ENCODE measurements at regions not wholly inside any gene's neighbourhood (a gene's known extent, or its start where the extent isn't known, plus 50 kb on each side); places are given as distances from the start of the nearest gene placed in this dataset.

DNA sequence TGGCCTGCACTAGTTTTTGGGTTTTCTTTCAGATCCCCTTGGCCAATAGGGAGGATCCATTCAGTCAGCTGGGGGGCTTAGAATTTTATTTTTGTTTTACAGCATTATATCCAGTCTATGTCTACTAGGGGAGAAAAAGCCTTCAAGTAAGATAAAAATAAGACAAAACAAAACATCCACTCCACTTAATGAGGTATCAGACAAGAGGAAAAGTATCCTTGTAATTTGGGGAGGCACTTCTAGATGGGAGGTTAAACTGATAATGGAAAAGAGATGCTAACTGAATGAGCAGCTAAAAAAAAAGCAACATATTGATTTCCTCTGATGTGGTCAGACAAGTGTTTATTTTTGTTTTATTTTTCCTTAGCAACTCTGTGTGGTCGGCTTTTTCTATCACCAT lies 278.0 kb upstream of the ANO3 start:
- no peak for DNase-seq

DNA sequence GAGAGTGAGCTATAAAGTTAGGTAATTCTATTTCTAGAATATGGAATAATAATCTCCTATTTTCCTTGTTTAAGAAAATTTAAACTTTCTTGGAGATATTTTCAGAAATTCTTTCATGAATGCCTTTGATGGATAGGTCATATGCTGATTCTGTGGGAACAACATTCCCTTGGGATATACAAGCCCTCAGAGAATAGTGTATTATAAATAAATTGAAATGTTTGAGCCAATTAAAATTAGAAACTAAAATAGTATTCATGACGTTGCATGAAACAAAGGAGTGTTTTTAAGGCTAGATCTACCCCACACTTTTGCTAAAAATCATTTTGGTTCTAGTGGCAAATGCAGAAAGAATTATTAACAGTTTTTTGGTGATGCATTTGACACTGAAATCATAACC lies 269.3 kb upstream of the ANO3 start:
- DNase-seq: no peak

DNA sequence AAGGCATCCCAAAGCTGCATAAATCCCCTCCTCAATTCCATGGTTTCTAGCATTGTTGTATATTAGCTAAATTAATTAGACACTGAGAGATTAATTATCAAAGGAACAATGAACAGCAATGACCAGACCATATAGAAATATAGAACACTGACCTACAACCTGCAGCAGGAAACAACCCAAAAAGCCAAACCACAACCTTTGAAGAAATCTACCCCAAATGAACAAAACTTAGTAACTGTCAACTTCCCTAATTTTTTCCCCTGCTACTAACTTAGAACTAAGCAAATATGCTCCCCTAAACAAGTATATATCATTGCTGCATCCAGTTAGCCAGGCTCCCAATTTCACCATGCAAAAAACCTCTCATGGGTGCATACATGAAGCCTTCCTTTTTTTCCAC lies 268.0 kb upstream of the ANO3 start:
- DNase-seq: no peak

DNA sequence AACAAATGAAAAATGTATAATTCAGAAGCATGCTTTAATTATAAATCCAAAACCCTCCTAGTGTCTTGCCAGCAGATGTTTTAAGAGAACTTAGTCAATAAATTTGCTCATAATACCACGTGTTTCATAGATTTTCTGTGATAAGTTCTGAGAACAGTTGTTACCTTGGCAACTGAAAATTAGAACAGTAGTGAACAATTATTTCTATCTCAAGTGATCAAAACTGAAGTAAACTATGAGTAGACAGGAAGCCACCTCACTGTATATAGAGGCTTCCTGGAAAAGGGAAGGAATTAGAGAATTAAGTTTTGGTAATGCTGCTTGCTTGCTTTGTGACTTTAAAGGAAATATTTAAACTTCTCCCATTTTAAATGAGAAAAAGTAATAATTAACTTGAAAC lies 266.0 kb upstream of the ANO3 start:
- DNase-seq: no peak

DNA sequence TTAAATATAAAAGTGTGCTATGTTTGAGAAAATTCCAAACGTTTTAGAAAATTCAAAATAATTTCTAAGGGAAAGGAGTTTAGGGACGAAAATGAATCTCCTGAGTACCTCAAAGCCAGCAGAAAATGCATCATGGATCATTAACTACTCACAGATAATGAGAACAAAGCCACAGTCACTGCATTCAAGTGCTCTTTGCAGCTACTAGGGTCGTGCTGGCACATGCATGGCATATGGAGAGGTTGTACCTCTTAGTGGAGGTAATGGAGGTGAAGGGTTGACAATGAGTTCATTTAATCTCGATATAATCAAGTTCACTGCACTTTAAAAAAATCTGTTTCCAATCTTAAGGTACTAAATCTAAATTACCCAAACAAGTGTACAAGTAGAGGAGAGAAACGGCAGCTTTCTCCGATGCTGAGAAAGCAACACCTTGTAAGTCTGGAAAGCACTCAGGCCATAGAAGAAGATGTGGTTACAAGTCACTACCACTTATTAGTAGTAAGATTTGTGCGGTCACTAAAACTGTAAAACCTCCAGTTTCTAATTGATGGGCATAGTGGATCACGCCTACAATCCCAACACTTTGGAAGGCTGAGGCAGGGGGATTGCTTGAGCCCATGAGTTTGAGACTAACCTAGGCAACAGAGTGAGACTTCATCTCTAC lies 261.1 kb upstream of the ANO3 start:
- no peak for DNase-seq

DNA sequence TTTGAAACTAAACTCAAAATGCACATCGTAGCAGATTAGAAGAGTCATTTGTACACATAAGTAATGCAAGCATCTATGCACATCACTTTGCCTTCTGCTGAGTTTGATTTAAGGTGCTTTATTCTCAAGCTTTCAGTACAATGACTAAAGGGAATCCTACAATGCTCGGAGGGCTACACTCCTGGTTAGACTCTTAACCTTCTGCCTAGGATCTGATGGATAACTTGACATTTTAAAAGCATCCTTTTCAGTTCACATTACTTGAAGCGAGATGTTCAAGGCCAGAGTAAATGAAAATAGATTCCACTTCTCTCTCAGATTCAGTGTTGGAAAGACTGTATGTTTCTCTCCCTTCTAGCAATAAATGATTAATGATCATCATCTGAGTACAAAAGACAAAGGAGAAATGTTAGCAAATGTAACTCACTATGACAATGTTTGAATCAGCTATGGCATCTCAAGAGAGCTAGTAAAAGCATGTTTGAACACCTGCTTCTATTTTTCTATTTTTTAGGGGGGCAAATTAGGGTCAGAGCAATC lies 259.2 kb upstream of the ANO3 start:
- DNase-seq: no peak

DNA sequence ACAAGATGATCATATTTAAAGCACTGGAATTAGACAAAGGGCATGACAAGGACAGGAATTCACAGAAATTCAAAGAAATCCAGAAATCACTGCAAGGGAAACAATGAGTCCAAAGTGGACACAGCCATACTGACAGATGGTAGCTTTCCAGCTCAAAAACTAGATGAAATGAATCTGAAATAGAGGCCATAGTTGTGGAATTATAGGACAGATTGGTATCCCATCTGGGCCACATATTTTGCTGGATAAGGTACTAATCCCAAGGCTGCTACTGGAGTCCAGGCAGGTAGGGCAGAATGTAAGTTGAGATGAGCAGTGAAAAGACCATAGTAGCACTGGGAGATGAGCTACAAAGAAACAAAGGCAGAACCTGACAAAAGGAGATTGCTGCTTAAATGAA lies 258.3 kb upstream of the ANO3 start:
- DNase-seq: no peak

DNA sequence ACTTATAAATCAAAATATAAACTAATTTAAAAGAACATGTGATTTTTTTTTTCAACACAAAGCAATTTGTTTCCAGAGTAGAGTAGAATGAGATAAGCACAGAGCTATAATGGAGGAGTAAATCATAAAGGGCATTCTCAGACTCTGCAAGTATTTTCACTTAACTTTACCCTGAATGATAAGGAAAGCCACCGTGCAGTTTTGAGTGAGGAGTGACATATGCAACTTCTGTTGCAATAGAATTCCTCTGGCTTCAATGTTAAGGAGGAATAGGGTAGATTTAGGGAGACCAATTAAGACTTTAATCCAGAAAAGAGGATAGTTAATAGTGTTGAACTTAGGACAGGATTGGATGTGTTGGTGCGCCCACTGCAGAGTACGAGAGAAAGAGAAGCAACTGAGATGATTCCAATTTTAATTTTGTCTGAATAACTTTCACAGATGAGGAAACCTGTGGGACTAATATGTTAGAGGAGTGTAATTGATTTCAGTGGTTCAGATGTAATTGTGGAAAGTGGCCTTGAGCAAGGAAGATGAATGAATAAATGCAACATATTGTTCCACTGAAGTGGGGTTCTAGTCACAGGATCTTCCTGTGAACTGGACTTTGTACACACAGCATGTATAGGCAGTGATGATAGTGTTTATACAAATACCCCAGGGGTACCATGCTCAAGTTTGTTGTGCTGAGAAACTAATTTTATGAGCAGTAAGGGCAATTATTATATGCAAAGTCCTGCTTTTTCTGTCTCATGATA lies 255.5 kb upstream of the ANO3 start:
- DNase-seq: no peak

DNA sequence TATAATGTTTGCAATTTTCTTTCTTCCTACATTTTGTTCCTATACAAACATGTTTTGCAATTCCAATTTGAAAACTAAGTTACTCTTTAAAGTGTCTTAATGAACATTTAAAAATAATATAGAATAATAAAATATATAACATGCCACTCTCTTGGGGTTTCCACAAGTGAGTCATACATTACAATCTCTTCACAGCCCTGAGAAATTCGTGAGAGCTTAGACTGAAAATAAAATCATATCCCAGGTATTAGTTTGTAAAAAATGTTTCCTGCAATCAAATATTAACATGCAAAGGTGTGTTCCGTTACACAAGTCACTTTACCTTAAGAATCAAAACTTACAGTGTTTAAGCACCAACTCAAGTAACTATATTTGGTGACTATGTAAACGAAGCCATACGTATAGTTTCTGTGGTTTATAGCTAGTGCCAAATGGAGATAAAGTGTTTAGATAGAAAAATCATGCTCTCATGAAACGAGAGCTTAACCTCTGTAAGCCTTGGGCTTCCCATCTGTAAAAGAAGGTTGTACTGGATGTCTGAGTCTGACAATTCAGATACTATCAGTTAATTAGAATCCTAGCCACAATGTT lies 253.6 kb upstream of the ANO3 start:
- DNase-seq: no peak

DNA sequence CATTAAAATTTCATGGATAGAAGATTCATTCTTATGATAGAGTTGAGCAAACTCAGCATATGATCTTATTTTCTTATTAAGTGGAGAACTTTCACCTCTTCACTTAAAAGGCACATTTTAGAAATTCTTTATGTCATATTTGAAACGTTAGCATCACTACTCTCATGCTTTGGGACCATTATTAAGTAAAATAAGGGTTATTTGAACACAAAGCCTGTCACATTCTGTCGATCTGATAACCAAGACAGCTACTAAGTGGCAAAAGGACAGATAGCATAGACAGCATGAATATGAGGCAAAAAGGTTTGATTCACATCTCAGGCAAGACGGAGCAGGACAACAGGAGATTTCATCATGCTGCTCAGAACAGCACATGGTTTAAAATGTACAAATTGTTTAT lies 247.6 kb upstream of the ANO3 start:
- no peak for DNase-seq

DNA sequence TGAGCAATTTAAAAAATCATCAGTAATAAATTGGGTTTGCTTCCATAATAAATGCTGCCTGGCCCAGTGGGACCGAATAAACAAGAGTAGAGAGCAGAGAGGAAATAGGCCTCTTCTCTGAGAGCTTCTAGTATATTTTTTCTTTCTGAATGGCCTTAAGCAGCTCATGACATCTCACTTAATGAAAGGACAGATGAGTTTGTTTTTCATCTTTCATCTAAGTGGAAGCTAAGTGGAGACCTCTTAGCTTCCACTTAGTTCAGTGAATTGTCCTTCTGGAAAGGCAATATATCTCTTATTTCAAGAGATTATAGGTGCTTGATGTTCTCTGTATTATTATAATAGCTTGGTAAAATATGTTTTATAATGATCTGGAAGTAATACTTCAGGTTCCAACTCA lies 245.9 kb upstream of the ANO3 start:
- DNase-seq: no peak

DNA sequence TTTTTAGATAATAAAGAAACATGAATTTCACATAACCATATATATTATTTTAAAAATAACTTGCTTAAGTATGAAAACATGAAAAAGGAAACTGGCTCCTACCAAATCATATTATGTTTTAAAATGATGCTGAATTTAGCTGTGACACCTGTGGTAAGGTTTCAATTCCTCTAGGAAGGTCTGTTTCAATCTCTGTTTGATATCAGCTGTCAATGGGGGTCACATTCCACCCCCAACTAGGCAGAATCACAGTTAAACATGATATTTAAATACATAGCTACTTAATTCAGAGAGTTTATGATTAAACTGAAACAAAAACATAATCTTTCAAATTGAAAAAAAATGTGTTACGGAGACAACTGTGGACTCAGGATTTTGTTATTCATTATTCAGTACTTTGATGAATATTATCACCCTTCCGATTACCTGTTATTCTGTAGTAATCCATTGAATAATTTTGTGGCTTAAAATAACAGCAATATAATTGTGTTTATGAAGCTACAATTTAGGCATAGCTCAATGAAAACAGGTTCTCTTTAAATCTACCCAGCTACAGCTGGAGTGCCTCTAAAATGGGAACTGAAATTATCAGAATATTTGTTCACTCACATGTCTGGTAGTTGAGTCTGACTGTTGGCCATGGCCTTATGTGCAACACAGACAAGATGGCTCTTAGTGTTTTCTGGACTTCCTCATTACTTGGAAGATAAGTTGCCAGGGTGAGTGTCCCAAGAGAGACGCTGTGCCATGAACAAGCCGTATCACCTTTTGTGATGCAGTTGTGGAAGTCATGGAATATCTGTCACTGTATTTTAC lies 244.6 kb upstream of the ANO3 start:
- DNase-seq: no peak

DNA sequence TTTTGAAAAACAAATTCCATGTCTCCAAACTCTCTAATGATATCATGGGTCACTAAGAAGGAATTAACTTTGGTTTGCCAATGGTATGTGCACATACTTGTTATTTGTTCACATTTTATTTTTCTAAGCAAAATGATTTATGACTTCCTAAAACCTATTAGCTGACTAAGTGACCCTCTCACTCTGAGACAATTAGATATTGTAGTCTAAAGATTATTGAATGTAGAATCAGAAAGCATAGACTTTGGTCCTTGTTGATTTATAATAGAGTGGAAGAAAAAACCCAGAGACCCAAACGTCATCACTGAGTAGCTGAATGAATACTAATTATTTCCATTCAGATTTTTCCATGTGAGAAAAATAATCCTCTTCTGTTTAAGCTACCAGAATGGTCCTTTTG lies 243.5 kb upstream of the ANO3 start:
- no peak for DNase-seq

DNA sequence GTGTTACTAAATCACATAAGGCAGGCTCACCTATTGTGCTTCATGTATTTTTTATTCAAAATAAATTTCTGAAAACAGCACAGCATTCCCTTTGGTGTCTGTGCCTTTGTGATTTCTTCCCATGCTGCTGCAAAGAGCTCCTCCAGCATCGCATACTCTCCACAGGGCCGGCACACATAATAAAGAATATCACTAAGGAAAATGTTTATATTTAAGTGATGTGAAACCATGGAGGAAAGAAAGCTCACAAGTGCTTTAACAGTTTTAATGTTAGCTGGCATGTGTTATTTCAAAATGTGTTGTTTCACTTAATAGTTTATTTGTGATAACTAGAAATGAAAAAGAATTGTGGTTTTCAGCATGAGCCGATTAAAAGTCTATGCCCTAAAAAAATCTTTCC lies 241.3 kb upstream of the ANO3 start:
- DNase-seq: no peak

DNA sequence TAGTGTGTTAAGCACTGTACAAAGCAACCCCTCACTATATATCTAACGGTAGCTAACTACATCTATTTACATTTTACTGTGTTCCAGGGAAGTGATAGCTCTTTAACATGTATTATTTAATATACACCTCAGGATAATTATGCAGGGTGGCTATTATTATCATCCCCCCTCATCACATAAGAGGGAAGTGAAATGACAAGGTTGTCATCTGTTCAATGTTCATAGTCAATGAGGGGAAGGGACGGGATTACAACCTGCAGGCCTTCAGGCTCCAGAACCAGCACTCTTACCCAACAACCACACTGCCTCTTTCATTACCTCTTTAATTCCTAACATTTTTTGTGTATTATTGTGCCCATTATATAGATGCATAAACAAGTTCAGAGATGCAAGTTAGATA lies 238.7 kb upstream of the ANO3 start:
- DNase-seq: no peak

DNA sequence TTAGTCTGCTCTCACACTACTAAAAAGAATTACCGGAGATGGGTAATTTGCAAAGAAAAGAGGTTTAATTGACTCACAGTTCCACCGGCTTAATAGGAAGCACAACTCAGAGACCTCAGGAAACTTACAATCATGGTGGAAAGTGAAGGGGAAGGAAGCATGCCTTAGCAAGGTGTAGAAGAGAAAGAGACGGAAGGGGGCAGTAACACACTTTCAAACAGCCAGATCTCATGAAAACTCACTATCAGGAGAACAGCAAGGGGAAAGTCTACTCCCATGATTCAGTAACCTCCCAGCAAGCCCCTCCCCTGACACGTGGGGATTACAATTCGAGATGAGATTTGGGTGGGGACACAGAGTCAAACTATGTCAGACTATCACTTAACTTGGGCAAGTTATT lies 236.6 kb upstream of the ANO3 start:
- no peak for DNase-seq

DNA sequence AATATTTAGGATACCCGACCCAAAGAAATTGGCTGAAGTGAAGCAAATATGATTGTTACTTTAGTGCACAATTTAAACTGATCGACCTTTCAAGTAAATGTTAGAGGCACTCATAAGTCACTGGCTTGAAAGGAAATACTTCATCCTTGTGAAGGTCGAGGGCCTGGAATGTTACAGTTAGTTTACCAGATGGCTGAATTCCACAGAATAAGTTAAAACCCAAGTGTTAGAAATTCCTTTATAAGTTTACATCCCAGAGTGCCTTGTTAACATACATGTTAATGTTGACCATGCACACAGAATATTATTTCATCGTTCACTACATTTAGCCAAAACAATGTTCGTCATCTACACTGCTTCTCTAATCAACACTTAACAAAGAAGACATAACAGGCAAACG lies 235.5 kb upstream of the ANO3 start:
- DNase-seq: no peak

DNA sequence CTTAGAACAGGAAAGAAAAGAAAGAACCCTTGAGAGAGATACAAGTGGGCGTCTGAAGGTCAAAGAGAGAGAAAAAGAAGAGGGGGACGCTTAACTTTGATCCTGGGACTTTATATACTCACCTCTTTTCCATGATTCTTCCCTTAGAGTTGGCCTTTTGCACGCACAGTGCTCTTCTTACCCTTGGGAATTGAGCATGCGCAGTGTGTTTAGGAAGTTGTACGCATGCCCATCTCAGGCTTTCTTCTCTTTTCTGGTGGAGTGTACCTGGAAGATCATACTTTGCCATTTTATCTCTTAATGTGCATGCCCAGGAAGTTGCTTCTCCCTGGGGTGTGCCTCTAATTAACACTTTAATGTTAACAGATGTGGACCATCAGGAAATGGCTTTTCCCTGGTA lies 229.6 kb upstream of the ANO3 start:
- no peak for DNase-seq

DNA sequence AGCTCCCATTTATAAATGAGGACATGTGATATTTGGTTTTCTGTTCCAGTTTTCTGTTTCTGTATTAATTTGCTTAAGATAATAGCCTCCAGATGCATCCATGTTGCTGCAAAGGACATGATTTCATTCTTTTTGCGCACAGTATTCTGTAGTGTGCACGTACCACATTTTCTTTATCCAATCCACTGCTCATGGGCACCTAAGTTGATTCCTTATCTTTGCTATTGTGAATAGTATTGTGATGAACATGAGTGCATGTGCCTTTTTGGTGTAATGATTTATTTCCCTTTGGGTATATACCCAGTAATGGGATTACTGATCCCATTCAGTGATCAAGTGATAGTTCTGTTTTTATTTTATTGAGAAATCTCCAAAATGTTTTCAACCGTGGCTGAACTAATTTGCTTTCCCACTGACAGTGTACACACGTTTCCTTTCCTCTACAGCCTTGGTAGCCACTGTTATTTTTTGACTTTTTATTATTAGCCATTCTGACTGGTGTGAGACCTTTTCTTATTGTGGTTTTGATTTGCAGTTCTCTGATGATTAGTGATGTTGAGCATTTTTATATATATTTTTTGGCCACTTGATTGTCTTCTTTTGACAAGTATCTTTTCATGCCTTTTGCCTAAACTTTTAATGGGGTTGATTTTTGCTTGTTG lies 226.0 kb upstream of the ANO3 start:
- no peak for DNase-seq

DNA sequence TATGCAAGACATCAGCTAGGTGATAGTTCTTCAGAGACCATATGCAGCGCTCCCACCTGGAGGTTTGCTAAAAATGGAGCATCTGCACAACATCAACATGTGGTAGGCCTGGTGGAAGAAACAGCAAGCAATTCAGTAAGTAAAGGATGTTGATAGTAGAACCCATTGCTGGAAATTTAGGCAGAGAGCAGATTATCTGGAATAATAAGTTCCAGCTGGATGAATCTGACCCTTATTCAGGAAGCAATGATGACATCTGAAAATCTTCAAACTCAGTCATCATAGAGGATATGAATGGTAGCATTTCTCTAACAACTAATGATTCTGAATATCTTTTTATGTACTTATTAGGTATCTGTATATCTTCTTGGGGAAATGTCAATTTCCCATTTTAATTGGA lies 225.2 kb upstream of the ANO3 start:
- no peak for DNase-seq

DNA sequence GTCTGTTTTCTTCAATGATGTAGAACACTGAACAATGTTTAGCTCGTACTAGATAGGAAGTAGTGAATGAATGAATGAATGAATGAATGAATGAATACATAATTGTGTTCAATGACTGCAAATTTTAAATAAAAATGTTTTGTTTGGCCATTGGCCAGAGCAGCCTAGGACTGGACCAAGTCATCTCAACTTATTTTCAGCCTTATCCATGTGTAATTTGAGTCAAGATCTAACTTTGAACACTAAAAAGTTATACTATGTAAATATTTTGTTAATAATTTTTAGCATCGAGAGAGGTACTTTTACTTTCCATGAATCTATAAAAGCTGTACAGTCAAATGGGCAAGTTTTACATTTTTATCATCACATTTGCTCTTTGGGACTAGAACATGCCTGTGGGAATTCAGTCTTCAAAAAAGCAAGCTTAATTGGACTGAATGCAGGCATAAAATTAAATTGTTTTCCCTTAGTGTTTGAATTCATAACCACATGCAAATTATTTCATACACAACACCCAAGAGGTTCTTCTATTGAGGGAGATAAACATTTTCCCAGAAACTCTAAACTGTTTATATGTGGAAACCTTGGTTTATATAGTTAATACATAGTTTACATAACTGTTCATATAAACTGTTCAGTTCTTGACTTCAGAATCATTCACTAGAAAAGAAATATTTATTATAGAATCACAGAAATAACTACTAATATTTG lies 222.1 kb upstream of the ANO3 start:
- peak; percentile 78 for DNase-seq

DNA sequence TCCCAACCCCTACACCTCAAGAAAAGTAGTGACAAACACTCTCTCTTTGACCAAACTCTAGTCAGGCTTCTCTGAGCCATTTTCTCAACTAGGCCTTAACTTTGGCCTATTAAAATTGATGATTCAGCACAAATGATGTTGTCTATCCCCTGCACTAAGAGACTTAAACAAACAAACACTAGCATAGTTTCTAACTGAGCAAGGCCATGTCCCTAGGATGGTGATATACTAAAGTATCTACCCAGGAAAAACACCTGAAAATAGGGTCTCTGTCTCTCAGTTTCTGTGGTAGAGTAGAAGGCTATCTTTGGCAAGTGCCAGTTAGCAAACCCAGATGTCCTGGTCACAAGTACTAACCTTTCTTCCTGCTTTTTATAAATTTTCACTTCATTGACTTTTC lies 219.7 kb upstream of the ANO3 start:
- no peak for DNase-seq

Data from NCI-H526 treated with DMSO at 0.1 percent for 48 hours (cell line).